B cell (primary cell): ENCODE measurements at regions not wholly inside any gene's neighbourhood (a gene's known extent, or its start where the extent isn't known, plus 50 kb on each side); places are given as distances from the start of the nearest gene placed in this dataset.
A peak's percentile ranks its signal among the peaks of the same experiment; 100 is the strongest.

Source experiments
- ATAC-seq: fragments of 200-7000 bp; cut with Tn5 transposase; one replicate; pipeline ENCODE4 v1.10.0; 2021; ENCODE audit warnings: low read depth, mild to moderate bottlenecking, moderate number of reproducible peaks, moderate library complexity
- CTCF ChIA-PET: fragments of 350-600 bp; sonication (Branson Sonifier 250); formaldehyde crosslinking; loops from one replicate; lab custom pipeline; 2021; ENCODE audit warnings: antibody characterized with exemption, inconsistent platforms; lab: Charles Lee
- POLR2A ChIA-PET: fragments of 350-600 bp; sonication (Branson Sonifier 250); formaldehyde crosslinking; loops from one replicate; lab custom pipeline; 2021; ENCODE audit warnings: antibody characterized with exemption; lab: Charles Lee
- DNase-seq: peaks from one replicate; pipeline ENCODE4 v3.0.0; 2013
- H2AFZ ChIP-seq: 2 replicates; pipeline ENCODE4 v1.6.1; 2012; ENCODE audit warnings: mild to moderate bottlenecking, low read depth, low read length; ENCODE audit not compliant: insufficient read depth, poor library complexity, severe bottlenecking
- H3K27ac ChIP-seq, 2 donors: 1 replicate in 1 of 2; 2 replicates in 1 of 2; pipeline ENCODE4 v1.5.1; 2012 to 2013; ENCODE audit warnings: low read length in 2 of 2, mild to moderate bottlenecking in 2 of 2, moderate library complexity in 1 of 2
- H3K27me3 ChIP-seq, 4 experiments: fragments of 200-600 bp in 1 of 4; sonication (generic) in 1 of 4; replicated peaks in 1 of 4; 1 replicate in 2 of 4; 2 replicates in 2 of 4; pipeline versions ENCODE4 v1.6.1 to v1.7.0; 2013 to 2016; ENCODE audit warnings: low read length in 3 of 4, mild to moderate bottlenecking in 2 of 4, mixed read lengths in 1 of 4, moderate library complexity in 1 of 4; ENCODE audit not compliant: insufficient read depth in 4 of 4, control insufficient read depth in 3 of 4; ENCODE audit errors: control extremely low read depth in 1 of 4
- H3K36me3 ChIP-seq, 2 experiments: replicated peaks in 1 of 2; 1 replicate in 1 of 2; 2 replicates in 1 of 2; pipeline versions ENCODE4 v1.6.1 to v1.7.1; 2013; ENCODE audit warnings: low read length in 1 of 2; ENCODE audit not compliant: insufficient read depth in 2 of 2, control insufficient read depth in 1 of 2; ENCODE audit errors: control extremely low read depth in 1 of 2, extremely low read depth in 1 of 2
- H3K4me1 ChIP-seq, 2 donors: fragments of 200-600 bp in 1 of 2; sonication (generic) in 1 of 2; 1 replicate in 1 of 2; 2 replicates in 1 of 2; pipeline versions ENCODE4 v1.5.1 to v1.6.1; 2013 to 2017; ENCODE audit warnings: low read length in 2 of 2; ENCODE audit not compliant: control insufficient read depth in 2 of 2, insufficient read depth in 2 of 2
- H3K4me2 ChIP-seq: replicated peaks from 2 replicates; pipeline ENCODE3; 2012; ENCODE audit warnings: mild to moderate bottlenecking, low read depth, low read length; ENCODE audit not compliant: poor library complexity, severe bottlenecking
- H3K4me3 ChIP-seq, 5 experiments: fragments of 200-600 bp in 1 of 5; sonication (generic) in 1 of 5; 1 replicate in 3 of 5; 2 replicates in 2 of 5; pipeline versions ENCODE4 v1.5.1 to v1.7.0; 2011 to 2016; ENCODE audit warnings: low read length in 4 of 5, mild to moderate bottlenecking in 4 of 5, low read depth in 2 of 5, control low read depth in 1 of 5, moderate library complexity in 1 of 5; ENCODE audit not compliant: insufficient read depth in 1 of 5; ENCODE audit errors: control extremely low read depth in 1 of 5, extremely low read depth in 1 of 5
- H3K79me2 ChIP-seq: fragments of 200-600 bp; sonication (generic); one replicate; pipeline ENCODE4 v1.6.0; 2016; ENCODE audit warnings: low read length; ENCODE audit not compliant: control insufficient read depth, insufficient read depth
- H3K9ac ChIP-seq: fragments of 200-600 bp; sonication (generic); 2 replicates; pipeline ENCODE4 v1.6.1; 2017; ENCODE audit warnings: mild to moderate bottlenecking, low read length, moderate library complexity
- H3K9me3 ChIP-seq, 3 donors: one replicate each; pipeline versions ENCODE4 v1.6.1 to v1.7.1; 2013; ENCODE audit warnings: low read length in 2 of 3; ENCODE audit not compliant: control insufficient read depth in 2 of 3, insufficient read depth in 1 of 3; ENCODE audit errors: control extremely low read depth in 1 of 3
- H4K20me1 ChIP-seq: 2 replicates; pipeline ENCODE4 v1.6.0; 2012; ENCODE audit warnings: mild to moderate bottlenecking, low read length; ENCODE audit not compliant: insufficient read depth, control insufficient read depth, poor library complexity, severe bottlenecking
- H3K27ac Mint-ChIP-seq: one replicate; pipeline ENCODE4 v1.8.0; 2021; ENCODE audit warnings: mixed read lengths
- H3K27me3 Mint-ChIP-seq: one replicate; pipeline ENCODE4 v1.8.0; 2021; ENCODE audit warnings: mixed read lengths
- H3K4me1 Mint-ChIP-seq: one replicate; pipeline ENCODE4 v1.8.0; 2021; ENCODE audit warnings: mixed read lengths
- H3K4me3 Mint-ChIP-seq: one replicate; pipeline ENCODE4 v1.8.0; 2021; ENCODE audit warnings: mixed read lengths
- H3K9me3 Mint-ChIP-seq: one replicate; pipeline ENCODE4 v1.8.0; 2022; ENCODE audit warnings: mixed read lengths; ENCODE audit not compliant: insufficient read depth
- CTCF ChIP-seq: fragments of 200-600 bp; IDR thresholded peaks from one replicate; pipeline ENCODE4 v1.8.0; 2022; ENCODE audit warnings: antibody characterized with exemption, mild to moderate bottlenecking
- EZH2 ChIP-seq: IDR thresholded peaks from 2 replicates; pipeline ENCODE4 v1.6.1; 2012; ENCODE audit warnings: borderline replicate concordance, low read depth, mild to moderate bottlenecking, moderate library complexity, low read length; ENCODE audit not compliant: insufficient read depth, poor library complexity, severe bottlenecking
- WGBS: methylation state at CpG from one replicate; pipeline ENCODE4 v1.1.5; 2013; ENCODE audit warnings: missing lambda C conversion rate; ENCODE audit not compliant: insufficient coverage; 5-methylcytosine and 5-hydroxymethylcytosine counted together
- intact Hi-C: fragments of 100-400 bp; cut with micrococcal nuclease; formaldehyde crosslinking; loops from one replicate; pipeline ENCODE4 v1.10.0; 2022

- no peak for TF ChIP-seq CTCF
- TF ChIP-seq EZH2: no peak
- Mint-ChIP-seq H3K4me3 (no peak overlapping the region), H3K27ac (no peak overlapping the region), H3K9me3 (no peaks in the 10 kb centered on the region), H3K27me3 (peaks cover 35% of the 10 kb centered on the region), H3K4me1 (peaks cover 6% of the 10 kb centered on the region)
- DNase-seq (no peak), ATAC-seq (no peak)
- Histone ChIP-seq H3K4me1 (peaks cover 0 to 10% of the 10 kb centered on the region in 2 donors), H3K9me3 (no peaks in the 10 kb centered on the region), H3K9ac (no peak overlapping the region), H3K27ac (no peak overlapping the region), H3K4me3 (no peak overlapping the region), H4K20me1 (no peaks in the 10 kb centered on the region), H3K27me3 (peaks cover 0 to 9% (median 2%) of the 10 kb centered on the region in 4 experiments), H3K79me2 (no peaks in the 10 kb centered on the region), H3K4me2 (no peak overlapping the region), H3K36me3 (no peaks in the 10 kb centered on the region), H2AFZ (no peak overlapping the region)
- intact Hi-C loops: no loop called here
- ChIA-PET POLR2A (no interaction called here), CTCF (interaction anchor here (1.6 kb wide), 1 partner anchor 10 kb away, joined by 5 read pairs; no protein-coding TSS in a partner anchor)
Measured at GRCh38 chr7:142314281-142314680, 56.4 kb upstream of the PRSS58 start.

DNA sequence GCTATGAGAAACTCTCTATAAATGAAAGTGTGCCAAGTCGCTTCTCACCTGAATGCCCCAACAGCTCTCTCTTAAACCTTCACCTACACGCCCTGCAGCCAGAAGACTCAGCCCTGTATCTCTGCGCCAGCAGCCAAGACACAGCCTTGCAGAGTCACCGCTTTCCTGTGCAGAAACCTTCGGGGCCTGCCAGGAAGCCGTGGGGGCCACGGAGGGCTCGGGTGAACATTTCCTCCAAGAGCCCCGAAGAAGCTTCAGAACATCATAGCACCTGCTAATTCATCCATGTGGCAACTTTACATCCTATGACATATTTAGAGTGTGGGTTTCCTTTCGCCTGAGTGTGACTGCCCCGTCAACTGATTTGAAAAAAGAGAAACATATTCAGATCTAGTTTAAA lies 55.7 kb upstream of the PRSS58 start:
- Mint-ChIP-seq H3K4me1 (peaks cover 6% of the 10 kb centered on the region), H3K27me3 (peaks cover 29% of the 10 kb centered on the region), H3K9me3 (no peaks in the 10 kb centered on the region), H3K27ac (no peak overlapping the region), H3K4me3 (peak overlapping the region; percentile 11)
- Histone ChIP-seq H3K79me2 (no peaks in the 10 kb centered on the region), H4K20me1 (no peaks in the 10 kb centered on the region), H3K4me2 (peak overlapping the region; percentile 51), H3K9ac (no peak overlapping the region), H2AFZ (peak overlapping the region; percentile 28), H3K4me1 (peaks cover 0 to 10% of the 10 kb centered on the region in 2 donors), H3K27me3 (peaks cover 0 to 9% (median 2%) of the 10 kb centered on the region in 4 experiments), H3K36me3 (no peaks in the 10 kb centered on the region), H3K9me3 (no peaks in the 10 kb centered on the region), H3K27ac (no peak overlapping the region), H3K4me3 (no peak overlapping the region)
- ChIA-PET CTCF (interaction anchor here (1.6 kb wide), 1 partner anchor 10 kb away, joined by 5 read pairs; no protein-coding TSS in a partner anchor), POLR2A (no interaction called here)
- TF ChIP-seq CTCF (no peak), EZH2 (no peak)
- intact Hi-C loops: no loop called here
- DNase-seq (peak; percentile 15), ATAC-seq (no peak)
- 1% methylated on average over 5 of the region's 11 CpGs for WGBS
